Ishikawa (cell line): ENCODE measurements at regions not wholly inside any gene's neighbourhood (a gene's known extent, or its start where the extent isn't known, plus 50 kb on each side); places are given as distances from the start of the nearest gene placed in this dataset.

Source experiments
- CEBPB ChIP-seq: IDR thresholded peaks from 2 replicates; pipeline ENCODE4 v1.6.1; 2012
- CREB1 ChIP-seq: IDR thresholded peaks from 2 replicates; pipeline ENCODE4 v1.6.1; 2012; ENCODE audit warnings: low read depth
- EGR1 ChIP-seq: IDR thresholded peaks from 2 replicates; pipeline ENCODE4 v1.6.1; 2012
- EP300 ChIP-seq: IDR thresholded peaks from 2 replicates; pipeline ENCODE4 v1.6.1; 2012; ENCODE audit warnings: borderline replicate concordance
- FOXM1 ChIP-seq: IDR thresholded peaks from 2 replicates; pipeline ENCODE4 v1.6.1; 2012; ENCODE audit warnings: low read depth, borderline replicate concordance
- MAX ChIP-seq: IDR thresholded peaks from 2 replicates; pipeline ENCODE4 v1.6.1; 2012
- NFIC ChIP-seq: IDR thresholded peaks from 2 replicates; pipeline ENCODE4 v1.6.1; 2012
- RAD21 ChIP-seq: IDR thresholded peaks from 2 replicates; pipeline ENCODE4 v1.6.1; 2012; ENCODE audit warnings: low read depth
- REST ChIP-seq: IDR thresholded peaks from 2 replicates; pipeline ENCODE4 v1.6.1; 2012; ENCODE audit warnings: low read depth, mild to moderate bottlenecking
- TAF1 ChIP-seq: IDR thresholded peaks from 2 replicates; pipeline ENCODE4 v1.6.1; 2012; ENCODE audit warnings: low read depth, mild to moderate bottlenecking
- TCF12 ChIP-seq: IDR thresholded peaks from 2 replicates; pipeline ENCODE4 v1.6.1; 2012; ENCODE audit warnings: low read depth
- TEAD4 ChIP-seq: IDR thresholded peaks from 2 replicates; pipeline ENCODE4 v1.6.1; 2012
- USF1 ChIP-seq: IDR thresholded peaks from 2 replicates; pipeline ENCODE4 v1.6.1; 2012
- YY1 ChIP-seq: IDR thresholded peaks from 2 replicates; pipeline ENCODE4 v1.6.1; 2012; ENCODE audit warnings: low read depth
- ZBTB7A ChIP-seq: IDR thresholded peaks from 2 replicates; pipeline ENCODE4 v1.6.1; 2012; ENCODE audit warnings: low read depth

DNA sequence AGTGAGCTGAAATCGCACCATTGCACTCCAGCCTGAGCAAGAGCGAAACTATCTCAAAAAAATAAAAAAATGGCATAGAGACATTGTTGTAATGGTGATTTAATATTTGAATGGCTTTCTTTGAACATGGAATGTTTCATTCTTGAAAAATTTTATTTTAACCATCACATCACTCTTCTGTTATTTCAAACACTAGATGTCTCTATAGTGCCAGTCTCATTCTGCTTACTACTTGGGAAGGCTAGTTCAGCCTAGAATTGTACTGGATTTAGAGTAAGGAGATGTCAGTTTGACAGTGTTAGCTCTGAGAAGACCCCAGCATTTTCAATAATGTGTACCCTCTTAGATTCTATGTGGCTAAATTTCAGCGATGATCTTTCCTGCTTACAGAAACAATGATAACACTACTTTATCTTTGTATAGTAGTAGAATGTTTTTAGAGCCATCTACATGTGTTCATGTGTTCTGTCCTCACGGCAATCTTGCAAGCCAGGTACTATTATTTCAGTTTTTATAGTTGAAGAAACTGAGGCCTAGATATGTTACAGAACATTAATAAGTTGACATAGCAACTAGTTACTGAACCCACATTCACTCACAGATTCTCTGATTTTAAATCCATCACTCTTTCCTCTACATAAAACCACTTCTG lies 142.9 kb upstream of the ZSWIM2 start:
- TF ChIP-seq USF1 (no peak), YY1 (no peak), RAD21 (0 out of 2 replicates have a peak, but pooled peaks have one; percentile 14), TEAD4 (no peak)

- no peak for TF ChIP-seq RAD21
These were observed 136.0 kb upstream of the ZSWIM2 start for GRCh38 chr2:186984966-186985365.

DNA sequence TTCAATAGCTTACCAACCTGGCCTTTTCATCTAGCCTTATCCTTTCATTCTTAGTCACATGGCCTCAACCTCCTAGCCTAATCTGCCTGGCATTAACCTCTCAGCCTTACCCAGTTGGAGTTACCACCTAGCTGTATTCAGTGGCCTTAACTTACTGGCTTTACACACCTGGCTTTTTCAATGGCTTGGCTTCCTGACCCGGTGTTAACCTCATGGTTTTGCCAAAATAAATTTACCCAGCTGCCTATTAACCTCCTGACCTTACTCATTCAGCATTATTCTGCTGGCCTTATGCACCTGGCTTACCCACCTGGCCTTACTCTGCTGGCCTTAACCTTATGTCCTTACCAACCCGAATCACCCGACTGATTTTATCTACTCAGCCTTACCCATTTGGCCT lies 135.5 kb upstream of the ZSWIM2 start:
- no peak for TF ChIP-seq EP300
- no peak for TF ChIP-seq REST

- no peak for TF ChIP-seq TEAD4
- TF ChIP-seq YY1: no peak
- no peak for TF ChIP-seq EGR1
- TF ChIP-seq RAD21: no peak
- no peak for TF ChIP-seq ZBTB7A
- no peak for TF ChIP-seq CEBPB
- TF ChIP-seq TAF1: no peak
- no peak for TF ChIP-seq NFIC
- TF ChIP-seq FOXM1: no peak
- TF ChIP-seq CREB1: no peak
- TF ChIP-seq TCF12: no peak
- TF ChIP-seq MAX: no peak
- TF ChIP-seq REST: no peak
- no peak for TF ChIP-seq USF1
- no peak for TF ChIP-seq EP300
These were observed 132.0 kb upstream of the ZSWIM2 start for GRCh38 chr2:186980787-186981550.

DNA sequence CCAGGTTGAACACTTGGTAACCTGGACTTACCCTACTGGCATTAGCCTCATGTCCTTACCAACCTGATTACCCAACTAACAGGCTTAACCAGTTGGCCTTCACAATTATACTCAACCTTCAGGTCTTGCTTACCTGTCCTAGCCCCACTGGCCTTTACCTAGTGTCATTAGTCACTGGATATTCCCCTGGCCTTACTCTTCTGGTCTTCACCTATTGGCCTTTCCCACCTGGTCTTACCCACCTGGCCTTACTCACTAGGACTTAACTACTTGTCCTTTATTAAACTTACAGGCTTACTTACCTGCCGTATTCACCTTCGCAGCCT lies 131.1 kb upstream of the ZSWIM2 start:
- TF ChIP-seq FOXM1 (no peak), MAX (no peak), EP300 (no peak), CEBPB (no peak), TCF12 (no peak)

GRCh38 chr2:186979439-186980116 lies 130.6 kb upstream of the ZSWIM2 start:
- TF ChIP-seq TAF1: no peak

- TF ChIP-seq ZBTB7A: no peak
- no peak for TF ChIP-seq USF1
- no peak for TF ChIP-seq REST
- no peak for TF ChIP-seq EP300
- TF ChIP-seq NFIC: no peak
- no peak for TF ChIP-seq TEAD4
- no peak for TF ChIP-seq CEBPB
- no peak for TF ChIP-seq YY1
- no peak for TF ChIP-seq EGR1
- TF ChIP-seq RAD21: no peak
- TF ChIP-seq TAF1: no peak
These were observed 128.6 kb upstream of the ZSWIM2 start for GRCh38 chr2:186977433-186978045.
